ENCODE measurements at regions not wholly inside any gene's neighbourhood (a gene's known extent, or its start where the extent isn't known, plus 50 kb on each side); places are given as distances from the start of the nearest gene placed in this dataset.

DNA sequence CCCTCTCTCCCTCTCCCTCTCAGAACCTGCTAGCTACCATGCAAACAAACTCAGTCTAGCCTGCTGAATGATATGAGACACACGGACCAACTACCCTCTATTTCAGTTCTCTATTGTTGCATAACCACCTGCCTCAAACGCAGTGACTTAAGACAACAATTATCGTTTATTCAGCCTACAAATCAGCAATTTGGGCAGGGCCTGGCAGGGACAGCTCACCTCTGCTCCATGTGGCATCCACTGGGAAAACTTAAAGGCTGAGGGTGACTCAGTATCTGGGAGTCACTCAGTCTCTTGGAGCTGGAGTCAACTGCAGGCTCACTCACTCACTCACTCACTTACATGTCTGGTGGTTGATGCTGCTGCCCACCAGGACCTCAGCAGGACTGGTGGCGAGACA is 121.3 kb downstream of the SEC16B start:
- H3K27ac ChIP-seq, result no peak overlapping the region
- TF ChIP-seq, protein P1, sequence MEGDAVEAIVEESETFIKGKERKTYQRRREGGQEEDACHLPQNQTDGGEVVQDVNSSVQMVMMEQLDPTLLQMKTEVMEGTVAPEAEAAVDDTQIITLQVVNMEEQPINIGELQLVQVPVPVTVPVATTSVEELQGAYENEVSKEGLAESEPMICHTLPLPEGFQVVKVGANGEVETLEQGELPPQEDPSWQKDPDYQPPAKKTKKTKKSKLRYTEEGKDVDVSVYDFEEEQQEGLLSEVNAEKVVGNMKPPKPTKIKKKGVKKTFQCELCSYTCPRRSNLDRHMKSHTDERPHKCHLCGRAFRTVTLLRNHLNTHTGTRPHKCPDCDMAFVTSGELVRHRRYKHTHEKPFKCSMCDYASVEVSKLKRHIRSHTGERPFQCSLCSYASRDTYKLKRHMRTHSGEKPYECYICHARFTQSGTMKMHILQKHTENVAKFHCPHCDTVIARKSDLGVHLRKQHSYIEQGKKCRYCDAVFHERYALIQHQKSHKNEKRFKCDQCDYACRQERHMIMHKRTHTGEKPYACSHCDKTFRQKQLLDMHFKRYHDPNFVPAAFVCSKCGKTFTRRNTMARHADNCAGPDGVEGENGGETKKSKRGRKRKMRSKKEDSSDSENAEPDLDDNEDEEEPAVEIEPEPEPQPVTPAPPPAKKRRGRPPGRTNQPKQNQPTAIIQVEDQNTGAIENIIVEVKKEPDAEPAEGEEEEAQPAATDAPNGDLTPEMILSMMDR (conservative IDR thresholded peaks at IDR 0.05), result no peak

DNA sequence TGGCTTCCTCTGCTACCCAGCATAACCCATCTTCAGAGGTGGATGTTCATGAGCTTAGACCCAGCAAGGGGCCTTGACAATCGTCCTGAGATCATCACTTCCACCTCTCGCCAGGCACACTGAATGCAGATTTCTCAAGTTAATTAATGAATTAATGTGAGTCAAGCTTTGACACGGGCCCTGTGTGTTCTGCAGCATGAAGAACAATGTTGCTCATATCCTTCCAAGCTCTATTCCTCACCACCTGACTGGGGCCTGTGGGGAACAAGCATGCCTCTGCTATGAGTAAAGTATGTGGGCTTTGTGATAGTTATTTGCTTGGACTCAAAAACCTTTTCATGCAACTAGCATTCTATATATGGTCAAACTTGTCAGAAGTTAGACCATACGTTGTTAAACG is 122.0 kb downstream of the SEC16B start:
- H3K27ac ChIP-seq, result no peak overlapping the region
- TF ChIP-seq, protein P1 (conservative IDR thresholded peaks at IDR 0.05), result no peak

DNA sequence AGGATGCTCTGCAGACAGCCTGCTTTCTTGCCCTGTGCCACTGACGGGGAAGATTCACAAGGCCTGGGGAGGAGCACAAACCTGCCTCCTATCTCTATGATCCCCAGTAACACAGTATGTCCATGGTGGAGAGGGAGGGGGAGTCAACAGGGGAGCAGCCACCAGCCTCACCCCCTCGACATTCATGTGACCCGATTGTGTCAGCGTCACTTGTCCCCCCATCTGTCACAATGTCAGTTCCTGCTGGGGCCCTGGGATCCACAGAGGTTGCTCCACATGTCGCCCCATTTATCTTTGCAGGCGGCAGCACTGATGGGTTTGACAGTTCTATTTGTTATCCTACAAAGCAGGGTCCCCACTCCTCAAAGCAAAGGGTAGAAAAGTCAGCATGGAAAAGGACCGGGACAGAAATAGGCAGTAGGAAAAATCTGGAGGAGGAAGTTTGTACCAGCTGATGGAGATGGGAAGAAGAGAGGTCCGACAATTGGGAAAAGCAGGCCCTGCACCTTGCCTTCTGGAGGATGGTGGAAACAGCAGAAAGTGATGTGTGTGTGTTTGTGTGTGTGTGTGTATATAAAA is 130.9 kb downstream of the SEC16B start:
- TF ChIP-seq, protein P1 (conservative IDR thresholded peaks at IDR 0.05), result no peak
- no peak overlapping the region for H3K27ac ChIP-seq

- TF ChIP-seq, protein P1 (conservative IDR thresholded peaks at IDR 0.05), result no peak
- no peak overlapping the region for H3K27ac ChIP-seq
Measured at GRCh38 chr1:177833631-177834030, 136.2 kb downstream of the SEC16B start.

GRCh38 chr1:177830531-177831135 is 139.2 kb downstream of the SEC16B start:
- no peak overlapping the region for H3K27ac ChIP-seq
- TF ChIP-seq, protein P1 (conservative IDR thresholded peaks at IDR 0.05), result no peak

DNA sequence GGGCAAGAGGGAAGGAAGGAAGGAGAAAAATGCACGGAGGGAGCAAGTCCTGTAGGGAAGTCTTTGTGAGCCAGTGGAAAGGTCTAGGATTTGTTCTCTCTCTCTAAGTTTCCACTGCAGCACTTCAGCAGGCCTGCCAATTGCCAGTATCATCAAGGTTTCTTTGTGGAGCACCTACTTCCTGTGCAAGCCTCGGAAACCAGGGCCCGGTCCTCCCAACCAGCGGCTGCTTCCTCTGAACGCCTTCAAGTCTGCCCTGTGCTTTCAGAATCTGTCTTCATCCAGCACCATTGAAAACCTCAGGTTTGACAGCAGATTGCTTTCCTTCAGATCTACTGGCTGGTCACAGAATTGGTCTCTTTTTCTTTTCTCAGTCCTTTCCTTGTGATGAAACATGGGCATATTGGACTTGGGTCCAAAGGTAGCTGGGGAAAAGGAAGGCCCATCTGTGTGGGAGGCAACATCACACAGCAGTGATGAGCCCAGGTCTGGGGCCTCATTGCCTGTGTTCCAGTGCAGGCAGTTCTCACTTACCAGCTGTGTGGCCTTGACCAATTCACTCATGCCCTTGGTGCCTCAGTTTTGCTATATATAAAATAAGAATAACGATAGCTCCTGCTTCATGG is 144.5 kb downstream of the SEC16B start:
- no peak overlapping the region for H3K27ac ChIP-seq
- TF ChIP-seq, protein P1 (conservative IDR thresholded peaks at IDR 0.05), result no peak

- TF ChIP-seq, protein P1 (conservative IDR thresholded peaks at IDR 0.05), result no peak
- H3K27ac ChIP-seq, result peak overlapping the region; percentile 47
Measured at GRCh38 chr1:177824508-177824982, 145.3 kb downstream of the SEC16B start.
